Naive thymus-derived CD8-positive, alpha-beta T cell (primary cell): ENCODE measurements at regions not wholly inside any gene's neighbourhood (a gene's known extent, or its start where the extent isn't known, plus 50 kb on each side); places are given as distances from the start of the nearest gene placed in this dataset.
A peak's percentile ranks its signal among the peaks of the same experiment; 100 is the strongest.

Experiments used
- ATAC-seq, 2 donors: fragments of 150-1000 bp; cut with Tn5 transposase in 1 of 2; sonication (Bioruptor Pico), chemical (Tn5 transposase) in 1 of 2; 1 replicate in 1 of 2; 2 replicates in 1 of 2; pipeline ENCODE4 v1.10.0; 2021; ENCODE audit warnings: mild to moderate bottlenecking in 2 of 2, moderate library complexity in 2 of 2
- POLR2A ChIA-PET: fragments of 350-600 bp; sonication (Branson Sonifier 250); formaldehyde crosslinking; loops from one replicate; lab custom pipeline; 2021; ENCODE audit warnings: antibody characterized with exemption; lab: Charles Lee
- DNase-seq, 10 donors: peaks; one replicate each; pipeline versions ENCODE4 v3.0.0 to v3.0.0-alpha.2; 2020 to 2022
- H3K27ac Mint-ChIP-seq, 10 donors: one replicate each; pipeline ENCODE4 v1.8.0; 2020 to 2022; ENCODE audit warnings: mild to moderate bottlenecking in 10 of 10, mixed read lengths in 10 of 10, moderate library complexity in 4 of 10, inconsistent platforms in 1 of 10
- H3K27me3 Mint-ChIP-seq, 5 donors: one replicate each; pipeline ENCODE4 v1.8.0; 2021 to 2022; ENCODE audit warnings: mixed read lengths in 5 of 5
- H3K36me3 Mint-ChIP-seq, 3 donors: one replicate each; pipeline ENCODE4 v1.8.0; 2020 to 2022; ENCODE audit warnings: mixed read lengths in 3 of 3, mild to moderate bottlenecking in 2 of 3, inconsistent platforms in 1 of 3
- H3K4me1 Mint-ChIP-seq, 4 donors: one replicate each; pipeline ENCODE4 v1.8.0; 2021 to 2022; ENCODE audit warnings: mixed read lengths in 4 of 4
- H3K4me3 Mint-ChIP-seq, 10 donors: one replicate each; pipeline ENCODE4 v1.8.0; 2020 to 2022; ENCODE audit warnings: mild to moderate bottlenecking in 10 of 10, mixed read lengths in 10 of 10, moderate library complexity in 6 of 10, inconsistent platforms in 1 of 10
- H3K9me3 Mint-ChIP-seq, 9 donors: one replicate each; pipeline ENCODE4 v1.8.0; 2020 to 2022; ENCODE audit warnings: mixed read lengths in 9 of 9, mild to moderate bottlenecking in 3 of 9, inconsistent platforms in 1 of 9, moderate library complexity in 1 of 9

DNA sequence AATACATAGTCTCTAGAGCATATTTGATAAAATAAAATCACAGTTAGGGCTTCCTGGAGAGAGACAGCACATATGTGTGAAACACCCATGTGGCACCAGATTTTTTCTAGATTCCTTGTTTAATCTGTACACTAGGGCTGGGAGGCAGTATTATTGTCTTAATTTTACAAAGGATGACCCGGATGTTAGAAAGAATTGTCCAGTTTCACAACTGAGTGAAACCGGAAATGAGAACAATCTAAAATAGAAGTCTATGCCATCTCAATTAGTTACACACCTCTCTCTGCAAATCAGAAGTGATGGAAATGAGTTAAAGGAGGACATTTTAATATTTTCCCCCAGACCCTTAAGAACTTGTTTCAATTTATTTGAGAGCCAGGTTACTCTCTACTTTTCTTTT is 463.7 kb upstream of the DSEL start:
- POLR2A ChIA-PET = no interaction called here
- DNase-seq = no peak
- no peaks in the 10 kb centered on the region for H3K9me3 Mint-ChIP-seq
- H3K4me1 Mint-ChIP-seq = no peaks in the 10 kb centered on the region
- peaks cover 0 to 5% (median 0%) of the 10 kb centered on the region in 5 donors for H3K27me3 Mint-ChIP-seq
- no peaks in the 10 kb centered on the region for H3K36me3 Mint-ChIP-seq
- H3K27ac Mint-ChIP-seq = no peak overlapping the region
- ATAC-seq = no peak
- no peak overlapping the region for H3K4me3 Mint-ChIP-seq

DNA sequence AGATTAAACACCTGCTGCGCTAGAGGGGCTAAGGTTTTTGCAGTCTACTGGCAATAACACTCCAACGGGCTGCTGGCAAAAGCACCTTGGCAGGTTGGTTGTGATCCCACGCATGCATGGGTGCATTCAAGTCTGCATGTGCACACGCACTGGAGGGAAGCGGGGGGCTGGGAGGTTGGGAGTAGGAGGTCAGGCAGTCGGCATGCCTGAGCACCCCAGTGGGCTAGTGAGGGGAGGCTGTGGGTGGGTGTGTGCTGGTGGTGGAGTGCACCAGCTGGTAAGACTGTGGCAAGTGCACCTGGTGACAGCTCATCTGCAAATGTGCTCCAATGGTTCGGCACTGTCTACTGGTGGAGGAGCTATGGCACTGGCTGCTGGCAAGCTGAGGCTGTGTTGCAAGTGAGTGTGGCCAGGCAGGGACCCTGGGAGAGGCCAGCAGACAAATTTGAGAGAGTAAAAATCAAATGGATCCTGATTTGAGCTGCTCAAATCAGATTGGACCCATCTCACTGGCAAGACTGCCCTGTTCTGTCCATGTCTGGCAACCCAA is 460.6 kb upstream of the DSEL start:
- H3K4me1 Mint-ChIP-seq = no peaks in the 10 kb centered on the region
- POLR2A ChIA-PET = no interaction called here

DNA sequence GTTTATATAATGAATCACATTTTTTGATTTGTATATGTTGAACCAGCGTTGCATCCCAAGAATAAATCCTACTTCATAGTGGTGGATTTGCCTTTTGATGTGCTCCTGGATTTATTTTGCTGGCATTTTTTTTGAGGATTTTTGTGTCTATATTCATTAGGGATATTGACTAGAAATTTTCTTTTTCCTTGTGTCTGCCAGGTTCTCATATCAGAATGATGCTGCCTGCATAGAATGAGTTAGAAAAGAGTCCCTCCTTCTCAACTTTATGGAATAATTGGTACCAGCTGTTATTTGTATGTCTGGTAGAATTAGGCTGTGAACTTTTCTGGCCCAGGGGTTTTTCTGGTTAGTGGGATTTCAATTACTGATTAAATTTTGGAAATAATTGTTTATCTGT is 457.4 kb upstream of the DSEL start:
- no peak for ATAC-seq

More for the DNA sequence above, 460.6 kb upstream of the DSEL start:
- no peak overlapping the region for H3K27ac Mint-ChIP-seq
- ATAC-seq (no peak), DNase-seq (no peak)
- H3K36me3 Mint-ChIP-seq = no peaks in the 10 kb centered on the region
- no peak overlapping the region for H3K4me3 Mint-ChIP-seq
- H3K27me3 Mint-ChIP-seq = no peaks in the 10 kb centered on the region
- H3K9me3 Mint-ChIP-seq = no peaks in the 10 kb centered on the region

DNA sequence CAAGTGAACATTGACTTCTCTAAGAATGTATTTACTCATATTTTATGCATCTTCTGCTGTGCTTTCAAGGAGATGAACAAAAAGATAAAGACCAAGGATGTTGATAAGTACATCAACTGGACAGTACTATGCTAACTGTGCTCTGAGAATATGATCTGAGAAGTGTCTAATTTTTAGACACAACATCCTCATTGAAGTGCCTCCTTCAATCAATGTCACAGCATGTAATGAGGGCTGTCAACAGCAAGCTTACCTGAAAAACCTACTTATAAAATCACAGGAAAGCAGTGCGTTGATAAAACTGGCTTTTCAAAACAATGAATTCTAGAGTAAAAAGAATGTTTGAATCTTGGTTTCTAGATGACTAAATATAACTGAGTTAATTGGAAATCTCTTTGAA is 452.9 kb upstream of the DSEL start:
- no peak overlapping the region for H3K27ac Mint-ChIP-seq
- ATAC-seq = no peak
- no peak overlapping the region for H3K4me3 Mint-ChIP-seq
- POLR2A ChIA-PET = no interaction called here
- no peak for DNase-seq
- no peaks in the 10 kb centered on the region for H3K9me3 Mint-ChIP-seq
- no peaks in the 10 kb centered on the region for H3K27me3 Mint-ChIP-seq
- no peaks in the 10 kb centered on the region for H3K4me1 Mint-ChIP-seq
- no peaks in the 10 kb centered on the region for H3K36me3 Mint-ChIP-seq

More for the DNA sequence above, 457.4 kb upstream of the DSEL start:
- no peaks in the 10 kb centered on the region for H3K9me3 Mint-ChIP-seq
- no peaks in the 10 kb centered on the region for H3K36me3 Mint-ChIP-seq
- no peak for DNase-seq
- POLR2A ChIA-PET = no interaction called here
- H3K27me3 Mint-ChIP-seq = no peaks in the 10 kb centered on the region
- no peak overlapping the region for H3K27ac Mint-ChIP-seq
- H3K4me1 Mint-ChIP-seq = no peaks in the 10 kb centered on the region
- no peak overlapping the region for H3K4me3 Mint-ChIP-seq

DNA sequence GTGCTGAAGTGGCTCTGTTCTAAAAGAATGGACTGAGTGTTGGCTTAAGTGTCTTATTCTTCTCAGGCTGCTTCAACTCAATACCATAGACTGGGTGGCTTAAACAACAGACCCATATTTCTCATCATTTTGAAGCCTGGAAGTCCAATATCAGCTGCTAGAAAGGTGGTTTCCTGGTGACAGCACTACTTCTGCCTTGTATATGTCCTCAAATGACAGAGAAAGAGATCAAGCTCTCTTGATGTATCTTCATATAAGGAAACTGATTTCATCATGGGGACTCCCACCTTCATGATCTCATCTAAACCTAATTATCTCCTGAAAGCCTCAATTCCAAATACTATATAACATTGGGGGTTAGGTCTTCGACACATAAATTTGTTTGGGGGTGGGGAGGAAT is 449.7 kb upstream of the DSEL start:
- POLR2A ChIA-PET = no interaction called here
- H3K9me3 Mint-ChIP-seq = no peaks in the 10 kb centered on the region
- H3K4me1 Mint-ChIP-seq = no peaks in the 10 kb centered on the region
- DNase-seq (no peak), ATAC-seq (peak in 1 of 2 donors; percentile 27)
- no peak overlapping the region for H3K27ac Mint-ChIP-seq
- no peaks in the 10 kb centered on the region for H3K27me3 Mint-ChIP-seq
- no peak overlapping the region for H3K4me3 Mint-ChIP-seq
- H3K36me3 Mint-ChIP-seq = no peaks in the 10 kb centered on the region

DNA sequence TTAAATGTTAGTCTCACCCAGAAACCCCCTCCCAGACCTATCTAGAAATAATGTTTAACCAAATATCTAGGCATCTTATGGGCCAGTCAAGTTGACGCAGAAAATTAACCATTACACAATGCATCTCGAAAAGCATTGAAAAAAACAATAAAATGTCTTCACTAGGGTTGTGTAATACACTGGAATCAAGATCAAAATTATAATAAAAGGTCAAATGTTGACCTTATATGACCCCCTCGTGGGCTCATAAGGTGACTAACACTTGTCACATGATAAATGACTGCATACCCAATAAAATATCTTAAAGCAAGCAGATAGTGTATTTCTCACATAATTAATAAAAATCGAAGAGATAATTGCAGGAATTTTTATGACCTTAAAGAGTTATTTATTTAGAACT is 447.9 kb upstream of the DSEL start:
- H3K27ac Mint-ChIP-seq = no peak overlapping the region
- H3K4me1 Mint-ChIP-seq = no peaks in the 10 kb centered on the region
- no peak for DNase-seq
- POLR2A ChIA-PET = no interaction called here
- no peak overlapping the region for H3K4me3 Mint-ChIP-seq
- no peaks in the 10 kb centered on the region for H3K36me3 Mint-ChIP-seq
- no peaks in the 10 kb centered on the region for H3K9me3 Mint-ChIP-seq
- ATAC-seq = no peak
- H3K27me3 Mint-ChIP-seq = no peaks in the 10 kb centered on the region

DNA sequence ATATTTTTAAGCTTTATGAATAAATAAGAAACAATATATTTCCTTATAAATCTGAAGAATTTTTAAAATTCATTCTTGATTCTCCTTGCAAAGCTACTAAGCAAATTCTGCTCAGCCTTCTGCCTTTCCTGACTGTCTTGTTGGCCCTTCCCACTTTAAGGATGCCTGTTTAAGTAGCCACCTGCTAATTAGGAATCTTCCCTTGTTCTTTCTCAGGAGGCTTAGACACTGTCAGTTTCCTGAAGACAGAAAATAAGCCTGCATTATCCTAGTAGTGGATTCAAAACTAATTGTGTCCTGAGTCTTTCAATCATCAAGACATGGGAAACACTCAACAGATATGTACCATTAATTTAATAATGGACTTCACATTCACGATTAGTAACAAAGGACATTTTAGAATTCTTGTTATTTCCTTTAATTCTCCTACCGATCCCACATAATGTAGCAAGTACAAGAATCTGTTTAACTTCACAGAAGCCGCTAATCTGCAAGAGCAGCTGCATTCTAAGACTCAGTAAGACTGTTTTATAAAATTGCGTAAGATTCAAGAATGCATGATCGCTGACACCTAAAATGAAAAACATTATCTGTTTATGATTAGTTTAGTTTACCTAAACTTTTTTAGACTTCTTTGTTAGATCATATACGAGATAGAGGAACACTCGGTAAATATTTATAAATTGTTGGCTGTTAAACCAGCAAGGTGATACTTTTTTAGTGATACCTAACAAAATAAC is 445.4 kb upstream of the DSEL start:
- POLR2A ChIA-PET = no interaction called here
- no peaks in the 10 kb centered on the region for H3K36me3 Mint-ChIP-seq
- no peaks in the 10 kb centered on the region for H3K9me3 Mint-ChIP-seq
- DNase-seq = no peak
- H3K4me3 Mint-ChIP-seq = no peak overlapping the region
- H3K4me1 Mint-ChIP-seq = no peaks in the 10 kb centered on the region
- H3K27me3 Mint-ChIP-seq = peaks cover 0 to 6% (median 0%) of the 10 kb centered on the region in 5 donors
- no peak for ATAC-seq
- no peak overlapping the region for H3K27ac Mint-ChIP-seq

DNA sequence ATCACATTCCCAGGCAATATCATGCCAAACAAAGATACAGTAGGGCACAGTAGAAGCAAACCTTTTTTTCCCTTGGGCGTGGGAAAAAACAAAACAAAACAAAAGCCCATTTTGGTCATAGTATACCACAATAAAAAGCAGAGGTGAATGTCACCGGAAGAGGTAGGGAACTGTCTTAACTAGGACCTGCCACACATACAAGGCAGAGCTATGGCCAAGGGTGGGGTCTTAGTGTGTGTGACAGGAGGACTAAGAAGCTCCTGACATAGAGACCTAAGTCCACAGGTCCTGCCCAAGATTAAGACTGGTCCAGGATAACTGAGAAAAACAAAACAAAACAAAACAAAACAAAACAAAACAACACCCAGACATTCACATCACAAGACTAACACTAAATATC is 441.2 kb upstream of the DSEL start:
- no peak for DNase-seq
- peaks cover 0 to 19% (median 6%) of the 10 kb centered on the region in 5 donors for H3K27me3 Mint-ChIP-seq
- no peak for ATAC-seq
- no peaks in the 10 kb centered on the region for H3K36me3 Mint-ChIP-seq
- no peaks in the 10 kb centered on the region for H3K9me3 Mint-ChIP-seq
- no peak overlapping the region for H3K4me3 Mint-ChIP-seq
- no peak overlapping the region for H3K27ac Mint-ChIP-seq
- POLR2A ChIA-PET = no interaction called here
- no peaks in the 10 kb centered on the region for H3K4me1 Mint-ChIP-seq

DNA sequence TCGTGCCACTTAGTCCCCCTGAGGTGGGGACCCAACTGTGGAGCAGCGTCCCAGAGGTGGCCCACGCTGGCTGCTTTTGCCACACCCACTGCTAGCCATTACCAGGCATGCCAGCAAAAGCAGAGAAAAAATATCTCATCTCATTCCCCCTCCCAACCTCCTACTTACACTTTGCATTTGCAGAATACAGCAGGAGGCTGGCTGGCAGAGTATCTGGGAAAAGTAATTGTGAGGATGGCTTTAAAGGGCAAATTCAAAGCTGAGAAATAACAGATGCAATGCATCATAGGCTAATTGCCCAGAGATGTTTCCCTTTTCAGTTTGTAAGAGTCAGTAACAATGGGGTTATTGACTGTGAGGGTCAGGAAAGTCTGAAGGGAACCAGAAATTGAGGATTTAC is 438.1 kb upstream of the DSEL start:
- Mint-ChIP-seq H3K27me3 (peaks cover 0 to 26% (median 8%) of the 10 kb centered on the region in 5 donors), H3K4me1 (no peaks in the 10 kb centered on the region), H3K9me3 (no peaks in the 10 kb centered on the region), H3K36me3 (no peaks in the 10 kb centered on the region), H3K4me3 (no peak overlapping the region), H3K27ac (no peak overlapping the region)
- DNase-seq (no peak), ATAC-seq (no peak)
- POLR2A ChIA-PET = no interaction called here

DNA sequence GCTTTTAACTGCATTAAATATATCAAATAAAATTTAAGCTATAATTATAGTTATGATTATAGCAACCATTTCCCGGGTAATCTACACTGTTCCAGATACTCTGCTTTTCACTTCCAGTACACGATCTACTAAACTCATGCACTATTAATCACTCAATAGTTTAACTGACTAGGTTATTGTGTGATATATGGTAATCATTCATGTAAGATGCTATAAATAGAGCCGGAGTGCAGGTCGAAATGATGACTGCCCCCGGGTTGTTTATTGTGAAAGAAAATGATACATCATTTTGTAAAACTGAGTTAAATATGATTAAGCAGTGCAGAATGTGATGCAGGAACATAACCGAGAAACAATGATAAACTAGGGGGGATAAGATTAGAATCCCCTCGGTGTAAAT is 434.6 kb upstream of the DSEL start:
- ATAC-seq (no peak), DNase-seq (no peak)
- H3K9me3 Mint-ChIP-seq = no peaks in the 10 kb centered on the region
- POLR2A ChIA-PET = no interaction called here
- H3K27me3 Mint-ChIP-seq = peaks cover 0 to 25% (median 8%) of the 10 kb centered on the region in 5 donors
- no peaks in the 10 kb centered on the region for H3K4me1 Mint-ChIP-seq
- no peak overlapping the region for H3K27ac Mint-ChIP-seq
- no peaks in the 10 kb centered on the region for H3K36me3 Mint-ChIP-seq
- H3K4me3 Mint-ChIP-seq = no peak overlapping the region

DNA sequence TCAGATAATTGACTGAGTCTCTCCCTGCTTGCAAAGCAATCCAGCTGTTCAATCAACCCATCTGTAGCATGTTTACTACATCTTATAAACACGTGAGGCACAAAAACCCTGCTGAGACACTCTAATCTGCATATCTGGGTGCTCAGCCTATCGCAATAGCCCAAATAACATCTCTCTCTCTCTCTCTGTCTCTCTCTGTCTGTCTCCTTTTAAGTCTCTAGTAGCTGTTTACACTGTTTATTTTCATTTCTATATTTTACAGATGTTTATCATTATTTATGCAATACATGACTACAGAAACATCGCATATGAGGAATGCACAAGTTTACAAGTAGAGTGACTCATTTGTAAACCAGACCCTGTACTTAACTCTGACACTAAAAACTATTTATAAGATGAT is 422.1 kb upstream of the DSEL start:
- ATAC-seq = no peak
- Mint-ChIP-seq H3K27ac (no peak overlapping the region), H3K36me3 (no peaks in the 10 kb centered on the region), H3K4me1 (no peaks in the 10 kb centered on the region), H3K4me3 (no peak overlapping the region), H3K9me3 (no peaks in the 10 kb centered on the region), H3K27me3 (peaks cover 0 to 10% (median 5%) of the 10 kb centered on the region in 5 donors)
- no peak for DNase-seq
- POLR2A ChIA-PET = no interaction called here

DNA sequence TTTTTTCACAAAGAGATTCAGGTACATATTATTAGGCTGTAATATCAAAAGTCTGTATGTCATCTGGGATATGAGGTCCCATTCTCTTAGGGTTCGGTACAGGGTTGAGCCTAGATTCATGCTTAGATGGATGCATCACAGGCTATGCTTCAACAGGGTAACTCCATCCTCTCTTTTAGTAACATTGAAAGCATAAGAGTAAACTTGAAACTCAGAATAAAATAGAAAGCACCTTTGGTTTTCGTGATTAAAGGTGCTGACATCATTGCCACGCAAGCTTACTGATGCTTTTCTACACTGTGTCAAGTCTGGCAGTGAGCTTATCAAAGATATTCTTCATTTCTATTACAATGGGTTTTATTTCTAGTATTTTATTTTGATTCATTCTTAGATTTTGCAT is 419.1 kb upstream of the DSEL start:
- POLR2A ChIA-PET = no interaction called here

DNA sequence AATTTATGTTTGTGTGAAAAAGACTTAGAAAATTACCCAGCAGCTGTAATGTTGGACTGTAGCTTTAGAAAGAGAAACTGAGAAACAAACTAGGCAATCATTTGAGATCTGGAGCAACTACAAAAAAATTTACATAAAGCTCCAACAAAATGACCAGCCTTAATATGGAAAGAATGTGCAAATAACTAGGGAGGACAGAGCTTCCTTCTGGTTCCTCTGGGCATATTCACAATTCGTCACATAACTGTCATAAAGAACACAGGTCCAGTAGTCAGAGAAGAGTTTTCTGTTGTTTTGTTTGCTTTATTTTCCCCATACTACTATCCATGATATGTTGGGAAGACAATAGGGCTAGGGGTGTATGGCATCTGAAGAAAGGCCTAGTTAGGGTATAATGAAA is 416.8 kb upstream of the DSEL start:
- Mint-ChIP-seq H3K4me1 (no peaks in the 10 kb centered on the region), H3K27ac (no peak overlapping the region), H3K36me3 (no peaks in the 10 kb centered on the region), H3K9me3 (no peaks in the 10 kb centered on the region), H3K4me3 (no peak overlapping the region), H3K27me3 (peaks cover 0 to 2% (median 0%) of the 10 kb centered on the region in 5 donors)
- ATAC-seq (no peak), DNase-seq (no peak)
- POLR2A ChIA-PET = no interaction called here

More for the DNA sequence above, 419.1 kb upstream of the DSEL start:
- Mint-ChIP-seq H3K9me3 (no peaks in the 10 kb centered on the region), H3K4me3 (no peak overlapping the region), H3K4me1 (no peaks in the 10 kb centered on the region), H3K27ac (no peak overlapping the region), H3K36me3 (no peaks in the 10 kb centered on the region), H3K27me3 (peaks cover 0 to 2% (median 0%) of the 10 kb centered on the region in 5 donors)
- DNase-seq = no peak
- ATAC-seq = no peak

DNA sequence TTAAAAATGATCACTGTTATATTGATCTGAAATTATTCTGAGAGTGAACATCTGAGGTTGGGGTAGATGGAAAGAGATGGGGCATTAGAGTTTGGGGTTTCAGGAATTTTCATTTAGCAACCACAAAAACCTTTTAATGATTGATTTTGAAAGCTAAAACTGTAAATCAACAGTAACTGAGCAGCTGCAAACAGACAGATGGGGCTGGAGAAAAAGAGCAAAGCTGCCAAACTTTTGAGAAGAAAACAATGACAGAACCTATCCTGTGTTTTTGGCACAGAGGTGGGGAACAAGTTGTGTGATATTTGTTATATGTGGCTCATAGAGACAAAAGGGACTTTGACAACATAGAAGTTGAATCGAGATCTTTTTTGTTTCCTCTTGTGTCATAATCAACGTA is 415.8 kb upstream of the DSEL start:
- no peaks in the 10 kb centered on the region for H3K4me1 Mint-ChIP-seq
- H3K4me3 Mint-ChIP-seq = no peak overlapping the region
- peaks cover 0 to 2% (median 0%) of the 10 kb centered on the region in 5 donors for H3K27me3 Mint-ChIP-seq
- H3K27ac Mint-ChIP-seq = no peak overlapping the region
- POLR2A ChIA-PET = no interaction called here
- no peak for ATAC-seq
- no peaks in the 10 kb centered on the region for H3K36me3 Mint-ChIP-seq
- DNase-seq = no peak
- no peaks in the 10 kb centered on the region for H3K9me3 Mint-ChIP-seq
